ENCODE measurements at regions not wholly inside any gene's neighbourhood (a gene's known extent, or its start where the extent isn't known, plus 50 kb on each side); places are given as distances from the start of the nearest gene placed in this dataset.

- TF ChIP-seq CTCF (conservative IDR thresholded peaks at IDR 0.05) = peak; percentile 16
- TF ChIP-seq ZFX (IDR thresholded peaks at IDR 0.05) = no peak
- no peak overlapping the region for H3K27ac ChIP-seq
Measured at GRCh38 chr21:18522181-18522972, 118.8 kb upstream of the TMPRSS15 start.

GRCh38 chr21:18524097-18524880, 120.7 kb upstream of the TMPRSS15 start:
- H3K27ac ChIP-seq = no peak overlapping the region
- TF ChIP-seq ZFX (IDR thresholded peaks at IDR 0.05) (no peak), CTCF (conservative IDR thresholded peaks at IDR 0.05) (no peak)

GRCh38 chr21:18529254-18529653, 125.7 kb upstream of the TMPRSS15 start:
- H3K27ac ChIP-seq = no peak overlapping the region
- TF ChIP-seq CTCF (conservative IDR thresholded peaks at IDR 0.05) (no peak), ZFX (IDR thresholded peaks at IDR 0.05) (no peak)

- TF ChIP-seq CTCF (conservative IDR thresholded peaks at IDR 0.05) (no peak), ZFX (IDR thresholded peaks at IDR 0.05) (no peak)
- no peak overlapping the region for H3K27ac ChIP-seq
Measured at GRCh38 chr21:18542081-18542480, 138.5 kb upstream of the TMPRSS15 start.

- TF ChIP-seq ZFX (IDR thresholded peaks at IDR 0.05) (no peak), CTCF (conservative IDR thresholded peaks at IDR 0.05) (no peak)
- no peak overlapping the region for H3K27ac ChIP-seq
Measured at GRCh38 chr21:18545908-18546307, 142.3 kb upstream of the TMPRSS15 start.

GRCh38 chr21:18547347-18547746, 143.8 kb upstream of the TMPRSS15 start:
- TF ChIP-seq CTCF (conservative IDR thresholded peaks at IDR 0.05) (no peak), ZFX (IDR thresholded peaks at IDR 0.05) (no peak)
- H3K27ac ChIP-seq = no peak overlapping the region

- H3K27ac ChIP-seq = no peak overlapping the region
- TF ChIP-seq ZFX (IDR thresholded peaks at IDR 0.05) (no peak), CTCF (conservative IDR thresholded peaks at IDR 0.05) (no peak)
Measured at GRCh38 chr21:18548249-18548648, 144.7 kb upstream of the TMPRSS15 start.
